Trophoblast cell (in vitro differentiated cells and primary cell): ENCODE measurements at regions not wholly inside any gene's neighbourhood (a gene's known extent, or its start where the extent isn't known, plus 50 kb on each side); places are given as distances from the start of the nearest gene placed in this dataset.

Experiments
- DNase-seq, 2 donors: peaks; one replicate each; pipeline ENCODE4 v3.0.0-alpha.2; 2016
- H2AFZ ChIP-seq: 2 replicates; pipeline ENCODE4 v1.6.1; 2013; ENCODE audit warnings: low read length, moderate library complexity, mild to moderate bottlenecking; ENCODE audit not compliant: insufficient read depth, poor library complexity
- H2AK5ac ChIP-seq: 2 replicates; pipeline ENCODE4 v1.6.1; 2013; ENCODE audit warnings: mild to moderate bottlenecking, low read length
- H2BK120ac ChIP-seq: 2 replicates; pipeline ENCODE4 v1.6.1; 2013; ENCODE audit warnings: low read length, mild to moderate bottlenecking, moderate library complexity; ENCODE audit not compliant: insufficient read depth, poor library complexity
- H2BK12ac ChIP-seq: 2 replicates; pipeline ENCODE4 v1.6.1; 2013; ENCODE audit warnings: mild to moderate bottlenecking, low read length, moderate library complexity
- H2BK5ac ChIP-seq: 2 replicates; pipeline ENCODE4 v1.6.1; 2013; ENCODE audit warnings: low read length, low read depth, moderate library complexity, mild to moderate bottlenecking; ENCODE audit not compliant: poor library complexity
- H3K14ac ChIP-seq: 2 replicates; pipeline ENCODE4 v1.6.1; 2013; ENCODE audit warnings: mild to moderate bottlenecking, low read length
- H3K18ac ChIP-seq: 2 replicates; pipeline ENCODE4 v1.6.1; 2013; ENCODE audit warnings: mild to moderate bottlenecking, low read length
- H3K23ac ChIP-seq: 2 replicates; pipeline ENCODE4 v1.6.1; 2013; ENCODE audit warnings: low read length
- H3K27ac ChIP-seq: 2 replicates; pipeline ENCODE4 v1.5.1; 2013; ENCODE audit warnings: low read depth, mild to moderate bottlenecking, inconsistent platforms, low read length, moderate library complexity
- H3K27me3 ChIP-seq: 2 replicates; pipeline ENCODE4 v1.6.1; 2013; ENCODE audit warnings: inconsistent platforms, mild to moderate bottlenecking, low read length, moderate library complexity; ENCODE audit not compliant: insufficient read depth
- H3K36me3 ChIP-seq, 2 experiments: 1 replicate in 1 of 2; 2 replicates in 1 of 2; pipeline ENCODE4 v1.6.1; 2013; ENCODE audit warnings: low read length in 2 of 2, mild to moderate bottlenecking in 2 of 2, moderate library complexity in 1 of 2; ENCODE audit not compliant: insufficient read depth in 2 of 2, control insufficient read depth in 1 of 2
- H3K4ac ChIP-seq: 2 replicates; pipeline ENCODE4 v1.6.1; 2013; ENCODE audit warnings: low read depth, mild to moderate bottlenecking, low read length, moderate library complexity
- H3K4me1 ChIP-seq, 2 experiments: 1 replicate in 1 of 2; 2 replicates in 1 of 2; pipeline ENCODE4 v1.6.1; 2013; ENCODE audit warnings: low read length in 2 of 2, mild to moderate bottlenecking in 2 of 2, moderate library complexity in 1 of 2; ENCODE audit not compliant: insufficient read depth in 2 of 2, control insufficient read depth in 1 of 2
- H3K4me2 ChIP-seq: 2 replicates; pipeline ENCODE4 v1.6.1; 2013; ENCODE audit warnings: inconsistent platforms, mild to moderate bottlenecking, low read length, moderate library complexity
- H3K4me3 ChIP-seq: 2 replicates; pipeline ENCODE4 v1.5.1; 2013; ENCODE audit warnings: mild to moderate bottlenecking, low read depth, low read length, inconsistent platforms
- H3K79me1 ChIP-seq: one replicate; pipeline ENCODE4 v1.6.1; 2013; ENCODE audit warnings: low read length
- H3K79me2 ChIP-seq: 2 replicates; pipeline ENCODE4 v1.6.1; 2013; ENCODE audit warnings: low read length, mild to moderate bottlenecking; ENCODE audit not compliant: control insufficient read depth, insufficient read depth, poor library complexity
- H3K9ac ChIP-seq: 2 replicates; pipeline ENCODE4 v1.6.1; 2013; ENCODE audit warnings: mild to moderate bottlenecking, low read length
- H3K9me3 ChIP-seq: 2 replicates; pipeline ENCODE4 v1.6.1; 2013; ENCODE audit warnings: low read depth, mild to moderate bottlenecking, control low read depth, inconsistent platforms, low read length; ENCODE audit not compliant: insufficient read depth
- H4K12ac ChIP-seq: 2 replicates; pipeline ENCODE4 v1.6.1; 2013; ENCODE audit warnings: low read depth, mild to moderate bottlenecking, low read length, moderate library complexity
- H4K8ac ChIP-seq: 2 replicates; pipeline ENCODE4 v1.6.1; 2013; ENCODE audit warnings: low read depth, mild to moderate bottlenecking, low read length, moderate library complexity
- H4K91ac ChIP-seq: one replicate; pipeline ENCODE4 v1.6.1; 2013; ENCODE audit warnings: low read depth, mild to moderate bottlenecking, low read length, moderate library complexity
- WGBS: extraction: QIAGEN DNeasy Blood & Tissue Kit; methylation state at CpG from one replicate; pipeline ENCODE4 v1.1.7; 2013; ENCODE audit warnings: missing lambda C conversion rate; ENCODE audit not compliant: insufficient read length, insufficient coverage; ENCODE audit errors: extremely low coverage; 5-methylcytosine and 5-hydroxymethylcytosine counted together

DNA sequence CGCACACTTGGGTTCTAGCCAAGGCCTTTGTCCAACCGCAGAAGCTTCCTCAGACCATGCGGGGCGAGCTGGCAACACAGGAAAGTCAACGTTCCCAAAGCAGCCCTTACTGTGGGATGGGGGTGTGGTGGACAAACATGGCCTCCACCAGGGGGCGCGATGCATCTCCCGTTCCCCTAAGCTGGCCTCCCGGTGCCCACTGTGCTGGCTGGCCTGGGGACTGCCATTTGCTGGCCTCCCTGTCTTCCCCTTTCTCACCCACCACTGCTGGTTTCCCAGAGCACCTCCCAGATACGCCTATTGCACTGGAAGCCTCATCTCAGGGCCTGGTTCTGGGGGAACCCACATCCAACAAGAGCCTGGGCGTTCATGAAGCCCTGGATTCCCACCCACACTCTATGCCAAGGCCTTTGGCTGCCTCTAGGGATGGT, 145.3 kb downstream of the IRF8 start:
- H3K79me2 ChIP-seq: no peaks in the 10 kb centered on the region
- WGBS: no CpG with 5 or more reads among the region's 11 CpGs
- no peak overlapping the region for H4K8ac ChIP-seq
- H3K4ac ChIP-seq: no peak overlapping the region
- peaks cover 2 to 4% of the 10 kb centered on the region in 2 experiments for H3K4me1 ChIP-seq
- H2BK120ac ChIP-seq: no peak overlapping the region
- H3K27ac ChIP-seq: no peak overlapping the region
- H3K18ac ChIP-seq: no peak overlapping the region
- no peak overlapping the region for H3K4me2 ChIP-seq
- no peak overlapping the region for H4K12ac ChIP-seq
- no peak overlapping the region for H2BK12ac ChIP-seq
- H3K79me1 ChIP-seq: no peaks in the 10 kb centered on the region
- H3K23ac ChIP-seq: no peak overlapping the region
- H2AK5ac ChIP-seq: no peak overlapping the region
- H3K4me3 ChIP-seq: no peak overlapping the region
- H3K9ac ChIP-seq: no peak overlapping the region
- H3K36me3 ChIP-seq: no peaks in the 10 kb centered on the region
- no peak overlapping the region for H3K14ac ChIP-seq
- H4K91ac ChIP-seq: no peak overlapping the region
- H2BK5ac ChIP-seq: no peak overlapping the region
- peaks cover 1% of the 10 kb centered on the region for H3K9me3 ChIP-seq
- H2AFZ ChIP-seq: no peak overlapping the region
- no peaks in the 10 kb centered on the region for H3K27me3 ChIP-seq
- peak in 1 of 2 donors; percentile 21 for DNase-seq

GRCh38 chr16:86044881-86045590, 146.1 kb downstream of the IRF8 start:
- no peak overlapping the region for H3K14ac ChIP-seq
- H3K23ac ChIP-seq: no peak overlapping the region
- H3K9me3 ChIP-seq: peaks cover 1% of the 10 kb centered on the region
- no peaks in the 10 kb centered on the region for H3K79me1 ChIP-seq
- H2BK120ac ChIP-seq: no peak overlapping the region
- H3K27me3 ChIP-seq: no peaks in the 10 kb centered on the region
- no peak overlapping the region for H4K91ac ChIP-seq
- H2AFZ ChIP-seq: no peak overlapping the region
- no peaks in the 10 kb centered on the region for H3K79me2 ChIP-seq
- H3K4me2 ChIP-seq: no peak overlapping the region
- no peak overlapping the region for H2BK12ac ChIP-seq
- H3K4me1 ChIP-seq: peaks cover 2 to 4% of the 10 kb centered on the region in 2 experiments
- no peak overlapping the region for H3K4ac ChIP-seq
- no peak for DNase-seq
- no peak overlapping the region for H3K4me3 ChIP-seq
- H3K27ac ChIP-seq: no peak overlapping the region
- no peak overlapping the region for H3K9ac ChIP-seq
- H2BK5ac ChIP-seq: no peak overlapping the region
- no peak overlapping the region for H4K8ac ChIP-seq
- H3K36me3 ChIP-seq: no peaks in the 10 kb centered on the region
- no peak overlapping the region for H3K18ac ChIP-seq
- no peak overlapping the region for H4K12ac ChIP-seq
- H2AK5ac ChIP-seq: no peak overlapping the region
- no CpG with 5 or more reads among the region's 8 CpGs for WGBS

DNA sequence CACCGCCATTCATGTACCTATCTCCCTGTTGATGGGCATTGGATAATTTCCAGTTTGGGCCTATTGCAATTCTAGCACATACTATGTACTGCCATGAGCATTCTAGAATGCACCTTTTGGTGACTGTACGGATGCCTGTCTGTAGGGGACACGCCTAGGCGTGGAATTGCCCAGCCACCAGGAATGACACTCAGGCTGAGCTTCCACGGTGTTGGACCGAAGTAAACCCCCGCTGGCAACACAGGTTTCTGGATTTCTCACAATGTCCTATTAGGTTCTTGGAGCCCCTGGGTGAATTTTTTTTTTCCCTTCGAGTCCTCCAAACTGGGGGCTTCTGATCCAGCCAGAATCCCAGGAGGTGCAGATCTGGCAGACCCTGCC, 146.6 kb downstream of the IRF8 start:
- H3K79me2 ChIP-seq: no peaks in the 10 kb centered on the region
- no peak overlapping the region for H3K18ac ChIP-seq
- H3K4ac ChIP-seq: no peak overlapping the region
- H3K9ac ChIP-seq: no peak overlapping the region
- H2BK12ac ChIP-seq: no peak overlapping the region
- peaks cover 1% of the 10 kb centered on the region for H3K9me3 ChIP-seq
- H3K14ac ChIP-seq: no peak overlapping the region
- no peak overlapping the region for H2BK5ac ChIP-seq
- no peak overlapping the region for H3K4me3 ChIP-seq
- peaks cover 2 to 4% of the 10 kb centered on the region in 2 experiments for H3K4me1 ChIP-seq
- no peak overlapping the region for H3K27ac ChIP-seq
- no peak overlapping the region for H2AFZ ChIP-seq
- WGBS: no CpG with 5 or more reads among the region's 8 CpGs
- H3K4me2 ChIP-seq: no peak overlapping the region
- H2BK120ac ChIP-seq: no peak overlapping the region
- no peaks in the 10 kb centered on the region for H3K27me3 ChIP-seq
- no peak overlapping the region for H3K23ac ChIP-seq
- no peaks in the 10 kb centered on the region for H3K36me3 ChIP-seq
- no peak overlapping the region for H4K91ac ChIP-seq
- no peaks in the 10 kb centered on the region for H3K79me1 ChIP-seq
- no peak overlapping the region for H4K8ac ChIP-seq
- H2AK5ac ChIP-seq: no peak overlapping the region
- no peak overlapping the region for H4K12ac ChIP-seq
- peak in 1 of 2 donors; percentile 14 for DNase-seq

GRCh38 chr16:86046026-86046425, 147.1 kb downstream of the IRF8 start:
- no peak overlapping the region for H3K27ac ChIP-seq
- peaks cover 1% of the 10 kb centered on the region for H3K9me3 ChIP-seq
- no peak overlapping the region for H4K12ac ChIP-seq
- no peak for DNase-seq
- WGBS: no CpG with 5 or more reads among the region's 6 CpGs
- no peak overlapping the region for H3K4me3 ChIP-seq
- no peak overlapping the region for H2BK12ac ChIP-seq
- H2AFZ ChIP-seq: no peak overlapping the region
- no peak overlapping the region for H4K8ac ChIP-seq
- no peak overlapping the region for H2BK120ac ChIP-seq
- no peaks in the 10 kb centered on the region for H3K27me3 ChIP-seq
- no peak overlapping the region for H3K4me2 ChIP-seq
- H2AK5ac ChIP-seq: no peak overlapping the region
- H3K9ac ChIP-seq: no peak overlapping the region
- no peaks in the 10 kb centered on the region for H3K36me3 ChIP-seq
- no peaks in the 10 kb centered on the region for H3K79me1 ChIP-seq
- H2BK5ac ChIP-seq: no peak overlapping the region
- no peaks in the 10 kb centered on the region for H3K79me2 ChIP-seq
- no peak overlapping the region for H3K23ac ChIP-seq
- no peak overlapping the region for H3K18ac ChIP-seq
- H3K4ac ChIP-seq: no peak overlapping the region
- H3K14ac ChIP-seq: no peak overlapping the region
- H3K4me1 ChIP-seq: peaks cover 2 to 4% of the 10 kb centered on the region in 2 experiments
- no peak overlapping the region for H4K91ac ChIP-seq
